Loucy (cell line): ENCODE measurements at regions not wholly inside any gene's neighbourhood (a gene's known extent, or its start where the extent isn't known, plus 50 kb on each side); places are given as distances from the start of the nearest gene placed in this dataset.

Experiments
- H2AFZ ChIP-seq: fragments of 200-600 bp; sonication (generic); 2 replicates; pipeline ENCODE4 v1.6.0; 2016; ENCODE audit warnings: antibody characterized with exemption, mild to moderate bottlenecking, low read length, moderate library complexity
- H3F3A ChIP-seq: fragments of 200-600 bp; 2 replicates; pipeline ENCODE4 v1.6.0; 2016; ENCODE audit warnings: antibody characterized with exemption, low read depth, mild to moderate bottlenecking
- H3K27me3 ChIP-seq: fragments of 200-600 bp; sonication (generic); 2 replicates; pipeline ENCODE4 v1.6.1; 2014; ENCODE audit warnings: low read length, mild to moderate bottlenecking; ENCODE audit not compliant: insufficient read depth, poor library complexity, severe bottlenecking
- H3K36me3 ChIP-seq: fragments of 200-600 bp; sonication (generic); 2 replicates; pipeline ENCODE4 v1.6.1; 2016; ENCODE audit warnings: low read length; ENCODE audit not compliant: insufficient read depth
- H3K4me1 ChIP-seq: fragments of 200-600 bp; sonication (generic); 2 replicates; pipeline ENCODE4 v1.5.1; 2014; ENCODE audit warnings: low read length, mild to moderate bottlenecking; ENCODE audit not compliant: insufficient read depth, poor library complexity, severe bottlenecking
- H3K4me2 ChIP-seq: fragments of 200-600 bp; sonication (generic); 2 replicates; pipeline ENCODE4 v1.6.0; 2014; ENCODE audit warnings: antibody characterized with exemption, low read length, low read depth, mild to moderate bottlenecking; ENCODE audit not compliant: poor library complexity, severe bottlenecking
- H3K4me3 ChIP-seq: fragments of 200-600 bp; sonication (generic); 2 replicates; pipeline ENCODE4 v1.5.1; 2014; ENCODE audit warnings: low read length, mild to moderate bottlenecking, mixed read lengths; ENCODE audit not compliant: poor library complexity, severe bottlenecking
- H3K79me2 ChIP-seq: fragments of 200-600 bp; sonication (generic); 2 replicates; pipeline ENCODE4 v1.6.1; 2014; ENCODE audit warnings: low read length; ENCODE audit not compliant: insufficient read depth
- H3K9ac ChIP-seq: fragments of 200-600 bp; sonication (generic); 2 replicates; pipeline ENCODE4 v1.6.0; 2014; ENCODE audit warnings: mild to moderate bottlenecking, low read depth, low read length, moderate library complexity; ENCODE audit not compliant: poor library complexity, severe bottlenecking
- H3K9me2 ChIP-seq: fragments of 200-600 bp; sonication (generic); replicated peaks from 2 replicates; pipeline ENCODE4 v1.6.1; 2016; ENCODE audit warnings: low read depth, low read length, mixed read lengths
- H3K9me3 ChIP-seq: fragments of 200-600 bp; sonication (generic); 2 replicates; pipeline ENCODE4 v1.6.1; 2014; ENCODE audit warnings: mild to moderate bottlenecking, antibody characterized with exemption, low read length, low read depth; ENCODE audit not compliant: insufficient read depth
- H4K20me1 ChIP-seq: fragments of 200-600 bp; sonication (generic); 2 replicates; pipeline ENCODE4 v1.6.0; 2014; ENCODE audit warnings: antibody characterized with exemption, low read length, mild to moderate bottlenecking; ENCODE audit not compliant: insufficient read depth, poor library complexity, severe bottlenecking
- CTCF ChIP-seq: fragments of 200-600 bp; sonication (generic); conservative IDR thresholded peaks from 2 replicates; pipeline ENCODE4 v1.5.1; 2014; ENCODE audit warnings: mild to moderate bottlenecking, antibody characterized with exemption, low read length
- EZH2phosphoT487 ChIP-seq: fragments of 200-600 bp; IDR thresholded peaks from 2 replicates; pipeline ENCODE4 v1.6.1; 2018; ENCODE audit warnings: antibody characterized with exemption, mild to moderate bottlenecking, moderate library complexity, borderline replicate concordance

GRCh38 chrX:99001286-99001685, 1408.8 kb downstream of the PCDH19 start:
- H3F3A ChIP-seq, result no peaks in the 10 kb centered on the region
- no peaks in the 10 kb centered on the region for H3K9me3 ChIP-seq
- H3K79me2 ChIP-seq, result no peaks in the 10 kb centered on the region
- no peaks in the 10 kb centered on the region for H3K27me3 ChIP-seq
- no peak overlapping the region for H3K4me3 ChIP-seq
- H3K9me2 ChIP-seq, result no peaks in the 10 kb centered on the region
- TF ChIP-seq EZH2phosphoT487 (no peak), CTCF (no peak)
- no peaks in the 10 kb centered on the region for H3K4me1 ChIP-seq
- H4K20me1 ChIP-seq, result no peaks in the 10 kb centered on the region
- no peak overlapping the region for H3K4me2 ChIP-seq
- no peak overlapping the region for H2AFZ ChIP-seq
- H3K9ac ChIP-seq, result no peak overlapping the region
- H3K36me3 ChIP-seq, result no peaks in the 10 kb centered on the region

- no peaks in the 10 kb centered on the region for H3K9me2 ChIP-seq
- H2AFZ ChIP-seq, result no peak overlapping the region
- H3K4me2 ChIP-seq, result no peak overlapping the region
- no peaks in the 10 kb centered on the region for H3K9me3 ChIP-seq
- H4K20me1 ChIP-seq, result no peaks in the 10 kb centered on the region
- no peaks in the 10 kb centered on the region for H3K79me2 ChIP-seq
- no peaks in the 10 kb centered on the region for H3K27me3 ChIP-seq
- no peaks in the 10 kb centered on the region for H3K36me3 ChIP-seq
- TF ChIP-seq EZH2phosphoT487 (no peak), CTCF (no peak)
- no peaks in the 10 kb centered on the region for H3F3A ChIP-seq
- no peak overlapping the region for H3K9ac ChIP-seq
- H3K4me3 ChIP-seq, result no peak overlapping the region
- no peaks in the 10 kb centered on the region for H3K4me1 ChIP-seq
Observed at GRCh38 chrX:98962996-98963395, 1447.1 kb downstream of the PCDH19 start.

GRCh38 chrX:98956014-98956413, 1454.1 kb downstream of the PCDH19 start:
- TF ChIP-seq EZH2phosphoT487 (no peak), CTCF (no peak)

More at GRCh38 chrX:98956014-98956413, 1454.1 kb downstream of the PCDH19 start:
- no peaks in the 10 kb centered on the region for H3K9me3 ChIP-seq
- H2AFZ ChIP-seq, result no peak overlapping the region
- H3K79me2 ChIP-seq, result no peaks in the 10 kb centered on the region
- no peak overlapping the region for H3K4me3 ChIP-seq
- H3K4me1 ChIP-seq, result no peaks in the 10 kb centered on the region
- H3F3A ChIP-seq, result no peaks in the 10 kb centered on the region
- H3K27me3 ChIP-seq, result no peaks in the 10 kb centered on the region
- H3K9ac ChIP-seq, result no peak overlapping the region
- no peaks in the 10 kb centered on the region for H3K9me2 ChIP-seq
- no peak overlapping the region for H3K4me2 ChIP-seq
- no peaks in the 10 kb centered on the region for H4K20me1 ChIP-seq
- no peaks in the 10 kb centered on the region for H3K36me3 ChIP-seq
